ENCODE measurements at regions not wholly inside any gene's neighbourhood (a gene's known extent, or its start where the extent isn't known, plus 50 kb on each side); places are given as distances from the start of the nearest gene placed in this dataset.

DNA sequence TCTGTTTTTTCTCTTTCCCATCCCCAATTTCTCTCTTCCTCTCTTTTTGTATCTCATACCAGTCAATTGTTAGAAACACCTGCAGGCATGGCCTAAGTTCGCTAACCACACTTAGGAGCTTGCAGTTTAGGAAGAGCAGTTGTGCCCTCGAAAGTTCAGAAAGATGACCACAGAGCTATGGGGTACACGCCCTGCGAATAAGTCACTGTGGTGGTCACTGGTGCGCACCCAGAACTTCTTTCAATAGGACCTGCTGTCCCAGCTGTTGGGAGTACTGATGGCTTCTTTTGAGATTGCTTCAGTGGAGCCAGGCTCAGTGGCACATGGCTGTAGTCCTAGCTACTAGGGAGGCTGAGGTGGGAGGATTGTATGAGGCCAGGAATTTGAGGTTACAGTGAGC is 362.8 kb upstream of the TMTC1 start:
- 82% methylated on average over 5 of the region's 5 CpGs for WGBS (ENCODE audit: insufficient coverage)
- TF ChIP-seq EZH2 (IDR thresholded peaks at IDR 0.05; ENCODE audit: borderline replicate concordance, insufficient read depth, low read depth, low read length, poor library complexity, severe bottlenecking) = no peak
- TF ChIP-seq CTCF (IDR thresholded peaks at IDR 0.05) = no peak
- POLR2A ChIA-PET = no interaction called here
- no peak overlapping the region for H3K27ac ChIP-seq (ENCODE audit: low read length in 2 of 2)
- CTCF ChIA-PET = no interaction called here
- H3K4me2 ChIP-seq (replicated peaks; ENCODE audit: low read depth, low read length, poor library complexity, severe bottlenecking) = no peak overlapping the region
- no peak overlapping the region for H3K4me3 ChIP-seq (ENCODE audit: control extremely low read depth in 1 of 5, extremely low read depth in 1 of 5, insufficient read depth in 1 of 5, low read depth in 2 of 5, low read length in 4 of 5)
- no peaks in the 10 kb centered on the region for H4K20me1 ChIP-seq (ENCODE audit: control insufficient read depth, insufficient read depth, low read length, poor library complexity, severe bottlenecking)
- Mint-ChIP-seq H3K9me3 (ENCODE audit: insufficient read depth) (peaks cover 6% of the 10 kb centered on the region), H3K4me1 (no peaks in the 10 kb centered on the region), H3K4me3 (no peak overlapping the region), H3K27ac (no peak overlapping the region), H3K27me3 (no peaks in the 10 kb centered on the region)
- H3K27me3 ChIP-seq (replicated peaks in 1 of 4; ENCODE audit: control extremely low read depth in 1 of 4, control insufficient read depth in 3 of 4, insufficient read depth in 4 of 4, low read length in 3 of 4) = no peaks in the 10 kb centered on the region
- H2AFZ ChIP-seq (ENCODE audit: insufficient read depth, low read depth, low read length, poor library complexity, severe bottlenecking) = no peak overlapping the region
- ATAC-seq (ENCODE audit: low read depth) (no peak), DNase-seq (no peak)
- H3K79me2 ChIP-seq (ENCODE audit: control insufficient read depth, insufficient read depth, low read length) = no peaks in the 10 kb centered on the region
- no peaks in the 10 kb centered on the region for H3K4me1 ChIP-seq (ENCODE audit: control insufficient read depth in 2 of 2, insufficient read depth in 2 of 2, low read length in 2 of 2)
- H3K36me3 ChIP-seq (replicated peaks in 1 of 2; ENCODE audit: control extremely low read depth in 1 of 2, control insufficient read depth in 1 of 2, extremely low read depth in 1 of 2, insufficient read depth in 2 of 2, low read length in 1 of 2) = no peaks in the 10 kb centered on the region
- no peak overlapping the region for H3K9ac ChIP-seq (ENCODE audit: low read length)
- intact Hi-C loops (cut with micrococcal nuclease) = no loop called here
- peaks cover 0 to 3% (median 0%) of the 10 kb centered on the region in 3 donors for H3K9me3 ChIP-seq (ENCODE audit: control extremely low read depth in 1 of 3, control insufficient read depth in 2 of 3, insufficient read depth in 1 of 3, low read length in 2 of 3)

- intact Hi-C loops (cut with micrococcal nuclease) = no loop called here
- H3K27me3 ChIP-seq (replicated peaks in 1 of 4; ENCODE audit: control extremely low read depth in 1 of 4, control insufficient read depth in 3 of 4, insufficient read depth in 4 of 4, low read length in 3 of 4) = no peaks in the 10 kb centered on the region
- no peak for TF ChIP-seq EZH2 (IDR thresholded peaks at IDR 0.05; ENCODE audit: borderline replicate concordance, insufficient read depth, low read depth, low read length, poor library complexity, severe bottlenecking)
- Mint-ChIP-seq H3K4me3 (no peak overlapping the region), H3K9me3 (ENCODE audit: insufficient read depth) (peaks cover 6% of the 10 kb centered on the region), H3K27me3 (no peaks in the 10 kb centered on the region), H3K4me1 (no peaks in the 10 kb centered on the region), H3K27ac (no peak overlapping the region)
- 0% methylated on average over 1 of the region's 1 CpG for WGBS (ENCODE audit: insufficient coverage)
- H3K9ac ChIP-seq (ENCODE audit: low read length) = no peak overlapping the region
- H3K4me3 ChIP-seq (ENCODE audit: control extremely low read depth in 1 of 5, extremely low read depth in 1 of 5, insufficient read depth in 1 of 5, low read depth in 2 of 5, low read length in 4 of 5) = no peak overlapping the region
- H3K27ac ChIP-seq (ENCODE audit: low read length in 2 of 2) = no peak overlapping the region
- no peak for ATAC-seq (ENCODE audit: low read depth)
- ChIA-PET POLR2A (no interaction called here), CTCF (no interaction called here)
- no peaks in the 10 kb centered on the region for H3K4me1 ChIP-seq (ENCODE audit: control insufficient read depth in 2 of 2, insufficient read depth in 2 of 2, low read length in 2 of 2)
- no peak overlapping the region for H2AFZ ChIP-seq (ENCODE audit: insufficient read depth, low read depth, low read length, poor library complexity, severe bottlenecking)
- no peak for DNase-seq
- no peaks in the 10 kb centered on the region for H4K20me1 ChIP-seq (ENCODE audit: control insufficient read depth, insufficient read depth, low read length, poor library complexity, severe bottlenecking)
- H3K9me3 ChIP-seq (ENCODE audit: control extremely low read depth in 1 of 3, control insufficient read depth in 2 of 3, insufficient read depth in 1 of 3, low read length in 2 of 3) = no peaks in the 10 kb centered on the region
- no peaks in the 10 kb centered on the region for H3K36me3 ChIP-seq (replicated peaks in 1 of 2; ENCODE audit: control extremely low read depth in 1 of 2, control insufficient read depth in 1 of 2, extremely low read depth in 1 of 2, insufficient read depth in 2 of 2, low read length in 1 of 2)
- no peaks in the 10 kb centered on the region for H3K79me2 ChIP-seq (ENCODE audit: control insufficient read depth, insufficient read depth, low read length)
- no peak overlapping the region for H3K4me2 ChIP-seq (replicated peaks; ENCODE audit: low read depth, low read length, poor library complexity, severe bottlenecking)
Observed at GRCh38 chr12:30145684-30146032, 361.9 kb upstream of the TMTC1 start.
